ENCODE measurements at regions not wholly inside any gene's neighbourhood (a gene's known extent, or its start where the extent isn't known, plus 50 kb on each side); places are given as distances from the start of the nearest gene placed in this dataset.

GRCh38 chr2:5592916-5593315 lies 99.3 kb upstream of the SOX11 start:
- TF ChIP-seq CTCF (IDR thresholded peaks at IDR 0.05) (no peak), POLR2AphosphoS5 (IDR thresholded peaks at IDR 0.05) (no peak)

Measured in breast epithelium (tissue), 3 donors.